H54 (cell line): ENCODE measurements at regions not wholly inside any gene's neighbourhood (a gene's known extent, or its start where the extent isn't known, plus 50 kb on each side); places are given as distances from the start of the nearest gene placed in this dataset.

Experiments used
- DNase-seq: peaks from one replicate; pipeline ENCODE4 v3.0.0; 2011; ENCODE audit warnings: low spot score, mixed read lengths; ENCODE audit not compliant: insufficient read length
- FAIRE-seq: peaks from 3 replicates; lab custom pipeline; 2011; peaks lifted over from hg19 to GRCh38; lab: Jason Lieb, UNC
- POLR2A ChIP-seq: IDR thresholded peaks from 2 replicates; pipeline ENCODE4 v1.6.1; 2011; ENCODE audit warnings: low read depth, mild to moderate bottlenecking, low read length

DNA sequence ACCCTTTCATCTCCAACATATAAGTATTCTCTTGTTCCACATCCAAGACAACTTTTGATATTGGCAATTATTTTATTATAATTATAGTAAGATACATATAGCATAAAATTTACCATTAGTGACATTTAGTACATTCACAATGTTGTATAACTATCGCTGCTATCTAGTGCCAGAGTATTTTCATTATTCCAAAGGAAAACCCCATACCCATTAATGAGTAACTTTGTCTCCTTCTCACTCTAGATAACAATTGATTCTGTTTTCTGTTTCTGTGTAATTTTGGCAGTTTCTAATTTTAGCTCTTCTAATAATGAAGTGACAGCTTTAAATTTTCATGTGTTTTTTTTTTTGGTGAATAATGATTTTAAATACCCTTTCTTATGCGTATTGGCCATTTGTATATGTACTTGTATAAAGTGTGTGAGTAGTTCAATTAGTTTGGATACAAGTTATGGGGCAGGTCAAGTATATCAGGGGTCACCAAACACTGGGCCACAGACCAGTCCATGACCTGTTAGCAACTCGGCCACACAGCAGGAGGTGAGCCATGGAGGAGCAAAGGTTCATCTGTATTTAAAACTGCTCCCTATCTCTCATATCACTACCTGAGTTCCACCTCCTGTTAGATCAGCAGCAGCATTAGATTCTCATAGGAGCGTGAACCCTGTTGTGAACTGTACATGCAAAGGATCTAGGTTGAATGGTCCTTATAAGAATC is 97.2 kb upstream of the SYT1 start:
- FAIRE-seq (no peak), DNase-seq (no peak)
- no peak for TF ChIP-seq POLR2A

DNA sequence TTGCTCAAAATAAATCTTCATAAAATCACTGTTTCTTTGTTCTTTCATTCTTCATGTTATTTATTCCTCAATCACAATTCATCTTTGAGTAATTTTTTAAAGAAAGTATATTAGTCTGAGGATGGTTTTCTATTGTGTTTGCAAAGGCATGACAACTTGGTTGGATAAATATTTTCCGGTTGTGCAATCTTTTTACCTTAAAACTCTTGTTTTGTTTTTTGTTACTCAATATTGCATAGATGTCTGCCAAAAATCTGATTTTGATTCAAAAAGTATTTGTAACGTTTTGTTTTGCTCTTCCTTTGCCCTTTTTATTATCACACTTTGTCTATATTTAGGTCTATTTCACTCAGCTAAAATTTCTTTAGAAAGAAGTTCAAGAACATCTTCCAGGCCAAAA is 86.2 kb upstream of the SYT1 start:
- DNase-seq (no peak), FAIRE-seq (no peak)
- TF ChIP-seq POLR2A = no peak

DNA sequence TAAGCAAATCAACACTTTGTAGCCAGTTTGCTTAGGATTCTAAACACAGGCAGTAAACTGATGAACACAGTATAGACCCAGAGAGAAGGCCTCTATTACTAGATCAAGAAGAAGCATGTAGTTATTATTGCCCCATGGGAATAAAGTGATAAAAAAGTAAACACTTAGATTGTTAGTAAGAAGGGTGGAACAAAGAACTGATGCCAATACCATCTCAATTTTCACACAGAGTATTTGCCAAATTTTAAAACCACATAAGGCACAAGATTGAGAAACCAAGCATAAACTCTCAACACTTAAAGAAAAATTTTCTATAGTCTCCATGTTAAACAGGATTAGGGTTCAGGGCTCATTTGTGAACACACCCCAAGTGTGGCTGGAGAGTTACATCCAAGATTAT is 77.0 kb upstream of the SYT1 start:
- FAIRE-seq (no peak), DNase-seq (no peak)
- no peak for TF ChIP-seq POLR2A

DNA sequence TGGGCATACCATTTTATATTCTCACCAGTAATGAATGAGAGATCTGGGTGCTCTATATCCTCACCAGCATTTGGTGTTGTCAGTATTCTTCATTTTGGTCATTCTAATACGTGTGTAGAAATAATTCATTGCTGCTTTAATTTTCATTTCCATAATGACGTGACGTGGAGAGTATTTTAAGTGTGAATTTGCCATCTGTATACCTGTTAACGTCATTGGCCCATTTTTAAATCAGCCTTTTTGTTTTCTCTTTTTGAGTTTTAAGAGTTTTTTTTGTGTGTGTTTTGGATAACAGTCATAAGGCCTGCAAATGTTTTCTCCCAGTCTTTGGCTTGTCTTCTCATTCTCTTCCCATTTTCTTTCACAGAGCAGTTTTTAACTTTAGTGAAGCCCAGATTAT is 74.4 kb upstream of the SYT1 start:
- no peak for FAIRE-seq
- no peak for DNase-seq
- TF ChIP-seq POLR2A = no peak

DNA sequence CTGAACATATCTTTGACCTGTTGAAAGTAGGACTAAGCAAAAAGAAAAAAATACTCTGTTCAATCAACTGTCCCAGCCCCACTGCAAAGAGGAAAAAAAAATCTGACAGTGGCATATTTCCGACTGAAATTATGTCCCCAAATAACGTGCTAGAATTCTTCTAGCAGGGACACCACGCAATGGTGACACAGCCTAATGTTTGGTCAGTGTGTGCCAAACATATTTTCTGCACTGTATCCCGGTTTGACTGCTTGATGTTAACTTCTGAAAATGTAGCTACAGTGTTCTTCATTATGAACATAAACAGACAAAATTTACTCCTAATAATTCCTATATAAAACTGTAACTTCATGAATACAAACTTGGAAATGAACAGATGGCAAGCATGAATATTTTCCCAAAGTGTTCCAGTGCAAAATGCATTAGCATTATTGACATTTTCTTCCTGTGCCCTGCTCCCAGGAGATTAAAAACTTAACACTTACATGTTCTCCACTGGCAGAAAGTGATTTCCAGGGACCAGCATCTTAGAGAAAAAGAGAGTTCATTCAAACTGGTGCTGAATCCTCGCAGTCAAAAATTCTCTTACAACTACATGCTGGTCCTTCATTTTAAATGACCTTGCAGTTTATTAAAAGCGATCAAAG is 72.4 kb upstream of the SYT1 start:
- TF ChIP-seq POLR2A = no peak
- DNase-seq (no peak), FAIRE-seq (no peak)

DNA sequence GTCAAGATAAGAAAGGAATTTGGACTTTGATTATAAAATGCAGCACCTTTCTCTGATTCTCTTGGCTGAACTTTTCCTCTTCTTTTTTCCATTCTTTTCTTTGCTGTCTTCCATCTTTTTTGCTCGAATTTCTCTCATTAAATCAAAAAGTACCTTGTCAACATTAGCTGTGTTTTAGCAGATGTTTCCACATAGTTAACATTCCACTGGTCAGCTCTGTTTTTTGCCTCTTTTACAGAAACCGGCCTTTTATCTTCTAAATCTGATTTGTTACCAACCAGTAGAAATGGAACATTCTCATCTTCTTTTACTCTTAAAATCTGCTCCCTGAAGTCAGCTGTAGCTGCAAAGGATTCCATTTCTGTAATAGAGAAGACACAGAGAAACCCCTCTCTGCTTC is 71.1 kb upstream of the SYT1 start:
- no peak for TF ChIP-seq POLR2A
- DNase-seq = no peak
- FAIRE-seq = peak; percentile 27

DNA sequence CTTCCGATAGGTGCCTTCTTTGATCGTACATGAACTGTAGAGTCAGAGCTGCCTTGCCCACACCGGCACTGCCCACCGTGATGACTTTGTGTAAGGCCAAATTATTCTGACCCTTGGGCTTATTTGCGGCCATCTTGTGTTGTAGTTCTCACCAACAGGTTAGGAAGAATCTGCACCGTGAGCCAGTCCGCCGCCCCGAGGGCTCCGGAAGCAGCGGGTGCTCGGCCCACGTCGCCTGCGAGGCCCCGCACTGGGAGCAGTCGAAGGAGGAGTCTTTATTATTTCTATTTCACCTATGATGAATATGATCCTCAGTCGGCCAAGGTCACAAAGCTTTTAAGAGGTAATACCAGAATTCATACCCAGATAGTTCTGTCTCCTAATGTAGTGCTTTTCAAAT is 70.6 kb upstream of the SYT1 start:
- FAIRE-seq = no peak
- TF ChIP-seq POLR2A = no peak
- DNase-seq = no peak

DNA sequence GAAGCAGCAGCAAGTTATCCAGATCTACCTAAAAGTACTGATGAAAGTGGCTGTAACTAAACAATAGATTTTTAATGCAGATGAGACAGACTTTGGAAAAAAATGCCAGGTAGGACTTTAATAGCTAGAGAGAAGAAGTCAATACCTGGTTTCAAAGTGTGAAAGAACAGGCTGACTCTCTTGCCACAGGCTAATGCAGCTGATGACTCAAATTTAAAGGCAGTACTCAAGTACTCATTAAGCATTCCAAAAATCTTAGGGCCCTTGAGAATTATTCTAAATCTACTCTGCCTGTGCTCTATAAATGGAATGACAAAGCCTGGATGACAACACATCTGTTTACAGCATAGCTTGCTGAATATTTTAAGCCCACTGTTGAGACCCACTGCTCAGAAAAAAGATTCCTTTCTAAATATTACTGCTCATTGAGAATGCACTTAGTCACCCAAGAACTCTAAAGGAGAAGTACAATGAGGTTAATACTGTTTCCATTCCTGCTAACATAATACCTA is 68.6 kb upstream of the SYT1 start:
- TF ChIP-seq POLR2A = no peak
- DNase-seq (no peak), FAIRE-seq (no peak)

DNA sequence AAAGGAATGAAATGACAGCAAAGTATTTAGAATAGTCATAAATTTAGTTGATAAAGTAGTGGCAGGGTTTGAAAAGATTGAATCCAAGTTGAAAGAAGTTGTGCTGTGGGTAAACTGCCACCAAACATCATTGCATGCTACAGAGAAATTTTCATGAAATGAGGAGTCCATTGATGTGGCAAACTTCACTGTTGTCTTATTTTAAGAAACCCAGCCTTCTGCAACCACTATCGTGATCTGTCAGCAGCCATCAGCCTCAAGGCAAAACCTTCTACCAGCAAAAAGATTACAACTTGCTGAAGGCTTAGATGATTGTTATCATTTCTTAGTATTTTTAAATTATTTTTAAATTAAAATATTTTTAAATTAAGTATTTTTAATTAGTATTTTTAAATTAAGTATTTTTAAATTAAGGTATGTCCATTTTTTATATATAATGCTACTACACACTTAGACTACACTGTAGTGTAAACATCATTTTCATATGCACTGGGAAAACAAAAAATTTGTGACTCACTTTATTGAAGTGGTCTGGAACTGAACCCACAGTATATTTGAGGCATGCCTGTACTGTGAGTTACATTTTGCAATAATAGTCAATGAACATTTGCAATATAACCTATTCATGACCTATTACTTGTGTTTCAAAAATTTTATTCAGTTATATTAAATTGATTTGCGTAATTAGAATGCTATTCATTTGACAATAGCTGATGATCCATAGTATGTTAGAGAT is 67.2 kb upstream of the SYT1 start:
- no peak for TF ChIP-seq POLR2A
- FAIRE-seq (no peak), DNase-seq (no peak)

DNA sequence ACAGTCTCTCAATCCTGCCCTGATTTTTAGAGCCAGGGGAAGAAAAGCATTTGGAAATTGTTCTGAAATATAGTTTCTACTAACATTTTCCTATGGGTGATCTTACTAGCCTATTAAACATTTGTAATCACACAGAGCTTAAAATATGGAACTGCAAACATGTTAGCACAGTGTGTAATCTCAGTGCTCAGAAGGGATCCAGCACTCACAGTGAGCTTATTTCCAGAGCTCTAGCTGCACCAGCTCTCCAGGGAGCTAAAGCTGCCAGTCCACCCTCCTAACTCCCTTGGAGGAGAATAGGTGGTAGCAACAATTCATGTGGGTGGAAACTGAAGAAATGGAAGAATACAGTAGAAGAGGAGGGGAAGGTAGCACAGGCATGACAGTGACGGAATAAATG is 64.9 kb upstream of the SYT1 start:
- TF ChIP-seq POLR2A = no peak
- no peak for FAIRE-seq
- no peak for DNase-seq

DNA sequence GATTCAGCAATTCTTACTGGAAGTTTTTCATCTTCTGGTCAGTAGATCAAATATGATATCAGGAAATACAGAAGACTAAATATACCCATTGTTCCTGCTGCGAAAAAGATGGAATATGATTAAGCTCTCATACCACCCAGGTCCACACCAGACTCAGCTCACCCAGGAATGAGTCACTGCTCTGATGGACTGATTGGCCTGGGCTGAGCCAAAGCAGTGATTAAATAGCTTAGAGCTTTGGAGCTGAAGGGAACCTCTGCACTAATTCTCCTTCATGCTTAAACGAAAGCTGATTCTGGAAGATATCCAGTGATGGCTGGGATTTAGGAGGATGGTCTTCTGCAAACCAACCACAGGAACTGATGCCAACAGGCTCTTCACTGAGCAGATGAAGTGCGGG is 62.0 kb upstream of the SYT1 start:
- no peak for TF ChIP-seq POLR2A
- FAIRE-seq = peak; percentile 95
- peak; percentile 41 for DNase-seq

DNA sequence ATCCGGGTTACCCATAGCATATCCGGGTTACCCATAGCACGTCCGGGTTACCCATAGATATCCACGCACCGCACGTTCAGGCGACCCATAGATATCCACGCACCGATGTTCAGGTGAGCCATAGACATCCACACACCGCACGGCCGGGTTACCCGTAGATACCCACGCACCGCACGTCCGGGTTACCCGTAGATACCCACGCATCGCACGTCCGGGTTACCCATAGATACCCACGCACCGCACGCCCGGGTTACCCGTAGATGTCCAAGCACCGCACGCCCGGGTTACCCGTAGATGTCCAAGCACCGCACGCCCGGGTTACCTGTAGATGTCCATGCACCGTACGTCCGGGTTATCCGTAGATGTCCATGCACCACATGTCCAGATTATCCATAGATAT is 60.3 kb upstream of the SYT1 start:
- FAIRE-seq (no peak), DNase-seq (no peak)
- TF ChIP-seq POLR2A = no peak
